Right lobe of liver (tissue), 6 donors: ENCODE measurements at regions not wholly inside any gene's neighbourhood (a gene's known extent, or its start where the extent isn't known, plus 50 kb on each side); places are given as distances from the start of the nearest gene placed in this dataset.

ENCODE experiments used
- ATAC-seq, 4 donors: fragments of 200-7000 bp; cut with Tn5 transposase; one replicate each; pipeline ENCODE4 v1.9.1; 2020; ENCODE audit warnings: mild to moderate bottlenecking in 4 of 4, moderate library complexity in 4 of 4
- DNase-seq, 3 donors: peaks; one replicate each; pipeline ENCODE4 v3.0.0-alpha.2; 2020
- H3K27ac ChIP-seq, 3 donors: fragments of 200-600 bp; one replicate each; pipeline ENCODE4 v1.8.0; 2022
- H3K27me3 ChIP-seq, 2 donors: fragments of 200-600 bp; one replicate each; pipeline ENCODE4 v1.8.0; 2022
- H3K36me3 ChIP-seq, 4 donors: fragments of 200-600 bp; sonication (generic) in 1 of 4; one replicate each; pipeline versions ENCODE4 v1.5.1 to v1.8.0; 2017 to 2022; ENCODE audit warnings: control low read depth in 1 of 4
- H3K4me1 ChIP-seq, 4 donors: fragments of 200-600 bp; sonication (generic) in 1 of 4; one replicate each; pipeline versions ENCODE4 v1.5.1 to v1.8.0; 2017 to 2022; ENCODE audit warnings: control low read depth in 1 of 4
- H3K4me3 ChIP-seq, 3 donors: fragments of 200-600 bp; one replicate each; pipeline ENCODE4 v1.8.0; 2022
- H3K9me3 ChIP-seq, 4 donors: fragments of 200-600 bp; sonication (generic) in 1 of 4; one replicate each; pipeline versions ENCODE4 v1.5.1 to v1.8.0; 2017 to 2022; ENCODE audit warnings: control low read depth in 1 of 4
- CTCF ChIP-seq, 4 donors: fragments of 200-600 bp in 3 of 4; fragments of 450-650 bp in 1 of 4; IDR thresholded peaks; one replicate each; pipeline versions ENCODE4 v1.5.1 to v1.8.0; 2016 to 2022; ENCODE audit warnings: antibody characterized with exemption in 4 of 4, mild to moderate bottlenecking in 2 of 4
- POLR2A ChIP-seq: fragments of 450-650 bp; IDR thresholded peaks from one replicate; pipeline ENCODE4 v1.6.1; 2017; ENCODE audit warnings: antibody characterized with exemption, mild to moderate bottlenecking
- WGBS: methylation state at CpG from one replicate; pipeline ENCODE4 v1.1.6; 2018; ENCODE audit warnings: low coverage, low lambda C conversion rate; ENCODE audit not compliant: insufficient coverage; ENCODE audit errors: missing lambda C conversion rate; 5-methylcytosine and 5-hydroxymethylcytosine counted together
- intact Hi-C, 2 donors: fragments of 100-400 bp; cut with DNase I; formaldehyde crosslinking; loops; one replicate each; pipeline versions ENCODE4 v1.11.2 to v1.14.1; 2022
- donor health status: DM: no; HTN: yes; CAD: no.
- donor health status: DM: no; HTN: no; CAD: no.
- donor health status: DM: no; HTN: no; CAD: no.
- donor health status: DM: no; HTN: yes; CAD: no.
- donor health status: DM: no; HTN: yes; CAD: no.

- peak overlapping the region in 2 of 3 donors; percentile 18 to 52 for H3K27ac ChIP-seq
- TF ChIP-seq CTCF (IDR thresholded peaks at IDR 0.05) = no peak
- TF ChIP-seq POLR2A = no peak
Observed at GRCh38 chr18:22608847-22609246, 191.1 kb upstream of the CTAGE1 start.

GRCh38 chr18:22609642-22610041 lies 191.9 kb upstream of the CTAGE1 start:
- H3K4me3 ChIP-seq = no peak overlapping the region
- no peaks in the 10 kb centered on the region for H3K36me3 ChIP-seq
- no peak for TF ChIP-seq CTCF (IDR thresholded peaks at IDR 0.05)
- TF ChIP-seq POLR2A = no peak
- intact Hi-C loops = no loop called here
- DNase-seq (peak; percentile 69 to 84 (median 80)), ATAC-seq (peak; percentile 50 to 69 (median 59))
- WGBS = 3% methylated on average over 5 of the region's 5 CpGs
- H3K27me3 ChIP-seq = no peaks in the 10 kb centered on the region
- peaks cover 0 to 23% (median 7%) of the 10 kb centered on the region in 4 donors for H3K4me1 ChIP-seq
- no peaks in the 10 kb centered on the region for H3K9me3 ChIP-seq
- H3K27ac ChIP-seq = peak overlapping the region; percentile 18 to 64 (median 52)

More at GRCh38 chr18:22608847-22609246, 191.1 kb upstream of the CTAGE1 start:
- no peaks in the 10 kb centered on the region for H3K9me3 ChIP-seq
- no peak overlapping the region for H3K4me3 ChIP-seq
- 14% methylated on average over 1 of the region's 1 CpG for WGBS
- peaks cover 0 to 27% (median 10%) of the 10 kb centered on the region in 4 donors for H3K4me1 ChIP-seq
- DNase-seq (no peak), ATAC-seq (no peak)
- no peaks in the 10 kb centered on the region for H3K27me3 ChIP-seq
- H3K36me3 ChIP-seq = no peaks in the 10 kb centered on the region
- intact Hi-C loops = no loop called here

GRCh38 chr18:22613058-22613690 lies 195.5 kb upstream of the CTAGE1 start:
- 88% methylated on average over 14 of the region's 18 CpGs for WGBS
- DNase-seq = no peak
- intact Hi-C loops = no loop called here

GRCh38 chr18:22613788-22614187 lies 196.1 kb upstream of the CTAGE1 start:
- H3K36me3 ChIP-seq = no peaks in the 10 kb centered on the region
- H3K4me1 ChIP-seq = peaks cover 0 to 8% (median 4%) of the 10 kb centered on the region in 4 donors
- TF ChIP-seq CTCF (IDR thresholded peaks at IDR 0.05) = no peak
- no peak overlapping the region for H3K27ac ChIP-seq
- WGBS = 78% methylated on average over 3 of the region's 3 CpGs
- H3K4me3 ChIP-seq = no peak overlapping the region
- no peaks in the 10 kb centered on the region for H3K27me3 ChIP-seq
- ATAC-seq (no peak), DNase-seq (no peak)
- intact Hi-C loops = no loop called here
- H3K9me3 ChIP-seq = no peaks in the 10 kb centered on the region

More at GRCh38 chr18:22613058-22613690, 195.5 kb upstream of the CTAGE1 start:
- Histone ChIP-seq H3K36me3 (no peaks in the 10 kb centered on the region), H3K27me3 (no peaks in the 10 kb centered on the region), H3K27ac (no peak overlapping the region), H3K4me1 (peaks cover 0 to 8% (median 4%) of the 10 kb centered on the region in 4 donors), H3K4me3 (no peak overlapping the region), H3K9me3 (no peaks in the 10 kb centered on the region)
- peak in 2 of 4 donors; percentile 22 to 25 for ATAC-seq
- TF ChIP-seq CTCF (IDR thresholded peaks at IDR 0.05) (no peak), POLR2A (no peak)
